Endothelial cell of umbilical vein (primary cell): ENCODE measurements at regions not wholly inside any gene's neighbourhood (a gene's known extent, or its start where the extent isn't known, plus 50 kb on each side); places are given as distances from the start of the nearest gene placed in this dataset.

Experiments
- BruUV-seq: library from RNA; stranded (reverse); fragments of 400-500 nt; replicated peaks from 2 replicates; lab custom pipeline; 2021; lab: Mats Ljungman, UMichigan
- CTCF ChIA-PET: fragments of 300-600, 350-600 bp; sonication (Branson Sonifier 250); formaldehyde crosslinking; loops from one replicate; lab custom pipeline; 2021; ENCODE audit warnings: antibody characterized with exemption, inconsistent platforms; lab: Charles Lee
- POLR2A ChIA-PET: fragments of 300-600, 350-600 bp; sonication (Branson Sonifier 250); formaldehyde crosslinking; loops from one replicate; lab custom pipeline; 2021; ENCODE audit warnings: antibody characterized with exemption, inconsistent platforms; lab: Charles Lee
- DNase-seq: peaks from one replicate; pipeline ENCODE4 v3.0.0-alpha.2; 2011; ENCODE audit warnings: low read depth, low spot score
- FAIRE-seq: peaks from 2 replicates; lab custom pipeline; 2011; peaks lifted over from hg19 to GRCh38; lab: Jason Lieb, UNC
- H2AFZ ChIP-seq: 2 replicates; pipeline ENCODE4 v1.6.0; 2012; ENCODE audit warnings: low read depth, low read length, control low read depth, inconsistent platforms
- H3K27ac ChIP-seq: 2 replicates; pipeline ENCODE4 v1.5.1; 2011; ENCODE audit warnings: low read depth, mild to moderate bottlenecking, control low read depth, low read length, moderate library complexity; ENCODE audit not compliant: insufficient read depth
- H3K27me3 ChIP-seq, 2 experiments: 2 replicates each; pipeline versions ENCODE4 v1.6.0 to v1.6.1; 2011; ENCODE audit warnings: low read length in 2 of 2, mixed read lengths in 1 of 2; ENCODE audit not compliant: control insufficient read depth in 2 of 2, insufficient read depth in 2 of 2
- H3K36me3 ChIP-seq, 2 experiments: 2 replicates in 1 of 2; 3 replicates in 1 of 2; pipeline ENCODE4 v1.5.1; 2011; ENCODE audit warnings: low read length in 2 of 2, mild to moderate bottlenecking in 1 of 2, moderate library complexity in 1 of 2; ENCODE audit not compliant: control insufficient read depth in 2 of 2, insufficient read depth in 2 of 2; ENCODE audit errors: extremely low read depth in 1 of 2
- H3K4me1 ChIP-seq: 3 replicates; pipeline ENCODE4 v1.5.1; 2011; ENCODE audit warnings: mild to moderate bottlenecking, low read length; ENCODE audit not compliant: control insufficient read depth, insufficient read depth; ENCODE audit errors: extremely low read depth
- H3K4me2 ChIP-seq: 2 replicates; pipeline ENCODE4 v1.6.1; 2011; ENCODE audit warnings: low read length, control low read depth, mixed read lengths; ENCODE audit not compliant: insufficient read depth
- H3K4me3 ChIP-seq, 3 experiments: fragments of 200-600 bp in 1 of 3; sonication (generic), shearing (Covaris generic) in 1 of 3; replicated peaks in 1 of 3; 2 replicates each; pipeline ENCODE4 v1.5.1; 2011 to 2016; ENCODE audit warnings: control low read depth in 3 of 3, low read length in 3 of 3, mild to moderate bottlenecking in 2 of 3, inconsistent platforms in 1 of 3, low read depth in 1 of 3, moderate library complexity in 1 of 3; ENCODE audit not compliant: insufficient read depth in 1 of 3
- H3K79me2 ChIP-seq: 2 replicates; pipeline ENCODE4 v1.6.0; 2012; ENCODE audit warnings: low read length, inconsistent platforms; ENCODE audit not compliant: control insufficient read depth, insufficient read depth
- H3K9ac ChIP-seq: replicated peaks from 2 replicates; pipeline ENCODE3; 2011; ENCODE audit warnings: low read length, control low read depth; ENCODE audit not compliant: insufficient read depth; ENCODE audit errors: extremely low read depth
- H3K9me1 ChIP-seq: replicated peaks from 3 replicates; pipeline ENCODE4 v1.6.0; 2011; ENCODE audit warnings: mild to moderate bottlenecking, low read length; ENCODE audit not compliant: control insufficient read depth, insufficient read depth; ENCODE audit errors: extremely low read depth
- H3K9me3 ChIP-seq: replicated peaks from 2 replicates; pipeline ENCODE4 v1.5.1; 2012; ENCODE audit warnings: low read length, inconsistent platforms; ENCODE audit not compliant: control insufficient read depth, insufficient read depth
- H4K20me1 ChIP-seq: replicated peaks from 2 replicates; pipeline ENCODE3; 2011; ENCODE audit warnings: mild to moderate bottlenecking, low read length; ENCODE audit not compliant: control insufficient read depth, insufficient read depth; ENCODE audit errors: extremely low read depth
- CTCF ChIP-seq, 2 donors: IDR thresholded peaks; 1 replicate in 1 of 2; 2 replicates in 1 of 2; pipeline ENCODE4 v1.5.1; 2011; ENCODE audit warnings: low read length in 2 of 2, mild to moderate bottlenecking in 2 of 2, moderate library complexity in 2 of 2, control low read depth in 1 of 2, inconsistent platforms in 1 of 2, low read depth in 1 of 2; ENCODE audit not compliant: insufficient read depth in 1 of 2; ENCODE audit errors: extremely low read depth in 1 of 2
- EZH2 ChIP-seq: IDR thresholded peaks from 2 replicates; pipeline ENCODE4 v1.6.1; 2012; ENCODE audit warnings: borderline replicate concordance, low read depth, mild to moderate bottlenecking, moderate library complexity, low read length, inconsistent platforms; ENCODE audit not compliant: severe bottlenecking
- FOS ChIP-seq: IDR thresholded peaks from 2 replicates; pipeline ENCODE4 v1.6.1; 2011; ENCODE audit warnings: mild to moderate bottlenecking, low read length, moderate library complexity, borderline replicate concordance; ENCODE audit not compliant: insufficient read depth
- GATA2 ChIP-seq: IDR thresholded peaks from 2 replicates; pipeline ENCODE4 v1.7.0; 2011; ENCODE audit warnings: low read depth, mild to moderate bottlenecking, moderate library complexity, mixed read lengths, low read length; ENCODE audit not compliant: insufficient read length, insufficient read depth
- JUN ChIP-seq: IDR thresholded peaks from 2 replicates; pipeline ENCODE4 v1.6.1; 2011; ENCODE audit warnings: borderline replicate concordance, low read depth; ENCODE audit not compliant: insufficient read length, insufficient read depth
- MAX ChIP-seq: IDR thresholded peaks from 2 replicates; pipeline ENCODE4 v1.6.1; 2011; ENCODE audit not compliant: insufficient read depth, insufficient read length
- MYC ChIP-seq: IDR thresholded peaks from one replicate; pipeline ENCODE4 v1.6.1; 2011; ENCODE audit warnings: mild to moderate bottlenecking, low read depth, low read length
- POLR2A ChIP-seq: IDR thresholded peaks from 2 replicates; pipeline ENCODE4 v1.6.1; 2012; ENCODE audit warnings: low read depth, mild to moderate bottlenecking, control low read depth, low read length
- POLR2AphosphoS5 ChIP-seq: IDR thresholded peaks from 2 replicates; pipeline ENCODE4 v1.6.1; 2012; ENCODE audit warnings: low read depth, mild to moderate bottlenecking, control low read depth, low read length, moderate library complexity; ENCODE audit not compliant: insufficient read depth
- dilution Hi-C: fragments of 300-500 bp; cut with MboI; formaldehyde crosslinking; loops from one replicate; pipeline ENCODE4 v1.15.0; 2019; ENCODE audit warnings: low sequenced_read_pairs; ENCODE audit not compliant: extremely low pct_ligation_motif_present
- intact Hi-C: fragments of 100-400 bp; cut with micrococcal nuclease; formaldehyde crosslinking; loops from one replicate; pipeline ENCODE4 v1.10.0; 2022

- no TSS peak for BruUV-seq
- CTCF ChIA-PET = no interaction called here
- POLR2A ChIA-PET = no interaction called here
These were observed 628.2 kb upstream of the FOXG1 start for GRCh38 chr14:28138341-28138740.

More at GRCh38 chr14:28138341-28138740, 628.2 kb upstream of the FOXG1 start:
- DNase-seq (no peak), FAIRE-seq (no peak)
- Histone ChIP-seq H4K20me1 (no peaks in the 10 kb centered on the region), H3K27ac (no peak overlapping the region), H2AFZ (no peak overlapping the region), H3K9ac (no peak overlapping the region), H3K9me1 (no peaks in the 10 kb centered on the region), H3K79me2 (no peaks in the 10 kb centered on the region), H3K4me1 (no peaks in the 10 kb centered on the region), H3K27me3 (no peaks in the 10 kb centered on the region), H3K4me2 (no peak overlapping the region), H3K4me3 (no peak overlapping the region), H3K36me3 (no peaks in the 10 kb centered on the region), H3K9me3 (no peaks in the 10 kb centered on the region)
- intact Hi-C loops = no loop called here
- no peak for TF ChIP-seq POLR2AphosphoS5
- TF ChIP-seq MAX = no peak
- no peak for TF ChIP-seq JUN
- no peak for TF ChIP-seq MYC
- no peak for TF ChIP-seq CTCF (IDR thresholded peaks at IDR 0.05; ENCODE audit: extremely low read depth in 1 of 2, insufficient read depth in 1 of 2, low read depth in 1 of 2, low read length in 2 of 2)
- TF ChIP-seq POLR2A = no peak
- TF ChIP-seq GATA2 = no peak
- no peak for TF ChIP-seq EZH2
- no peak for TF ChIP-seq FOS
- dilution Hi-C loops = no loop called here
